Ishikawa (cell line): ENCODE measurements at regions not wholly inside any gene's neighbourhood (a gene's known extent, or its start where the extent isn't known, plus 50 kb on each side); places are given as distances from the start of the nearest gene placed in this dataset.

ENCODE experiments used
- CEBPB ChIP-seq: IDR thresholded peaks from 2 replicates; pipeline ENCODE4 v1.6.1; 2012
- CREB1 ChIP-seq: IDR thresholded peaks from 2 replicates; pipeline ENCODE4 v1.6.1; 2012; ENCODE audit warnings: low read depth
- EGR1 ChIP-seq: IDR thresholded peaks from 2 replicates; pipeline ENCODE4 v1.6.1; 2012
- EP300 ChIP-seq: IDR thresholded peaks from 2 replicates; pipeline ENCODE4 v1.6.1; 2012; ENCODE audit warnings: borderline replicate concordance
- FOXM1 ChIP-seq: IDR thresholded peaks from 2 replicates; pipeline ENCODE4 v1.6.1; 2012; ENCODE audit warnings: low read depth, borderline replicate concordance
- NFIC ChIP-seq: IDR thresholded peaks from 2 replicates; pipeline ENCODE4 v1.6.1; 2012
- RAD21 ChIP-seq: IDR thresholded peaks from 2 replicates; pipeline ENCODE4 v1.6.1; 2012; ENCODE audit warnings: low read depth
- TAF1 ChIP-seq: IDR thresholded peaks from 2 replicates; pipeline ENCODE4 v1.6.1; 2012; ENCODE audit warnings: low read depth, mild to moderate bottlenecking
- TCF12 ChIP-seq: IDR thresholded peaks from 2 replicates; pipeline ENCODE4 v1.6.1; 2012; ENCODE audit warnings: low read depth
- TEAD4 ChIP-seq: IDR thresholded peaks from 2 replicates; pipeline ENCODE4 v1.6.1; 2012
- YY1 ChIP-seq: IDR thresholded peaks from 2 replicates; pipeline ENCODE4 v1.6.1; 2012; ENCODE audit warnings: low read depth
- ZBTB7A ChIP-seq: IDR thresholded peaks from 2 replicates; pipeline ENCODE4 v1.6.1; 2012; ENCODE audit warnings: low read depth
- TF ChIP-seq, protein P1 (sequence below): IDR thresholded peaks from 2 replicates; pipeline ENCODE4 v1.6.1; 2012
- TF ChIP-seq, protein P2 (sequence below): IDR thresholded peaks from 2 replicates; pipeline ENCODE4 v1.6.1; 2012; ENCODE audit warnings: low read depth, mild to moderate bottlenecking
- TF ChIP-seq, protein P3 (sequence below): IDR thresholded peaks from 2 replicates; pipeline ENCODE4 v1.6.1; 2012

DNA sequence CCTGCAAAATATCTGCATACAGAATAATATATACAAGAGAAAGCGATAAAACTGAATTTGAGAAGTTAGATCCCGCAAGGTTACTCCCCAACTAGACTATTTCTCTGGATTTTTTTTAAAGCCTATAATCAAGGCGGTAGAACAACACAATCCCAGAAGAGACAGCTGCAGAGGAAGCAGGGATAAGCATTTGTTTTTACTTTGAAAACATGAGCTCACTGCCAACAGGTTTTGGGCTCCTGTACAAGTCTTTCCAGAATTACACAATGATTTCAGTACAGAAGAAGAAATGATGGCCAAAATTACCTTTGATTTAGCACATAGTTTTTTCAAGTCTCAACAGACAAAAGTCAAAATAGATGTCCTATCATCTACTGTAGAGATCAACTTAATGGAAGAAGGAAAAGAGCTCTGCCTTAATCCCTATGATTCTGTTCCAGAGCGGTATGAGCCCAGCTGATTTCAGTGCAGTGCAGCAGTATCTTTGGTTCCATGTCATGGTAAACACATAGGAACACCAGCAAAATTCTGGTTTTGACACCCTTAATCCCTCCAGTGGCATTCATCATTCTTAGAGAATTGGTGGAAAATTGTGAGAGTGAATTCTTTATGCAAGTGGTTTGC is 304.3 kb downstream of the HDGFL1 start:
- TF ChIP-seq EP300: no peak
- no peak for TF ChIP-seq FOXM1
- no peak for TF ChIP-seq CEBPB
- TF ChIP-seq TEAD4: no peak
- no peak for TF ChIP-seq EGR1
- TF ChIP-seq CREB1: no peak
- TF ChIP-seq, protein P1, sequence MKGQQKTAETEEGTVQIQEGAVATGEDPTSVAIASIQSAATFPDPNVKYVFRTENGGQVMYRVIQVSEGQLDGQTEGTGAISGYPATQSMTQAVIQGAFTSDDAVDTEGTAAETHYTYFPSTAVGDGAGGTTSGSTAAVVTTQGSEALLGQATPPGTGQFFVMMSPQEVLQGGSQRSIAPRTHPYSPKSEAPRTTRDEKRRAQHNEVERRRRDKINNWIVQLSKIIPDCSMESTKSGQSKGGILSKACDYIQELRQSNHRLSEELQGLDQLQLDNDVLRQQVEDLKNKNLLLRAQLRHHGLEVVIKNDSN: no peak
- no peak for TF ChIP-seq YY1
- no peak for TF ChIP-seq TCF12
- TF ChIP-seq, protein P2, sequence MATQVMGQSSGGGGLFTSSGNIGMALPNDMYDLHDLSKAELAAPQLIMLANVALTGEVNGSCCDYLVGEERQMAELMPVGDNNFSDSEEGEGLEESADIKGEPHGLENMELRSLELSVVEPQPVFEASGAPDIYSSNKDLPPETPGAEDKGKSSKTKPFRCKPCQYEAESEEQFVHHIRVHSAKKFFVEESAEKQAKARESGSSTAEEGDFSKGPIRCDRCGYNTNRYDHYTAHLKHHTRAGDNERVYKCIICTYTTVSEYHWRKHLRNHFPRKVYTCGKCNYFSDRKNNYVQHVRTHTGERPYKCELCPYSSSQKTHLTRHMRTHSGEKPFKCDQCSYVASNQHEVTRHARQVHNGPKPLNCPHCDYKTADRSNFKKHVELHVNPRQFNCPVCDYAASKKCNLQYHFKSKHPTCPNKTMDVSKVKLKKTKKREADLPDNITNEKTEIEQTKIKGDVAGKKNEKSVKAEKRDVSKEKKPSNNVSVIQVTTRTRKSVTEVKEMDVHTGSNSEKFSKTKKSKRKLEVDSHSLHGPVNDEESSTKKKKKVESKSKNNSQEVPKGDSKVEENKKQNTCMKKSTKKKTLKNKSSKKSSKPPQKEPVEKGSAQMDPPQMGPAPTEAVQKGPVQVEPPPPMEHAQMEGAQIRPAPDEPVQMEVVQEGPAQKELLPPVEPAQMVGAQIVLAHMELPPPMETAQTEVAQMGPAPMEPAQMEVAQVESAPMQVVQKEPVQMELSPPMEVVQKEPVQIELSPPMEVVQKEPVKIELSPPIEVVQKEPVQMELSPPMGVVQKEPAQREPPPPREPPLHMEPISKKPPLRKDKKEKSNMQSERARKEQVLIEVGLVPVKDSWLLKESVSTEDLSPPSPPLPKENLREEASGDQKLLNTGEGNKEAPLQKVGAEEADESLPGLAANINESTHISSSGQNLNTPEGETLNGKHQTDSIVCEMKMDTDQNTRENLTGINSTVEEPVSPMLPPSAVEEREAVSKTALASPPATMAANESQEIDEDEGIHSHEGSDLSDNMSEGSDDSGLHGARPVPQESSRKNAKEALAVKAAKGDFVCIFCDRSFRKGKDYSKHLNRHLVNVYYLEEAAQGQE: no peak
- TF ChIP-seq TAF1: no peak
- no peak for TF ChIP-seq ZBTB7A
- TF ChIP-seq RAD21: no peak
- TF ChIP-seq, protein P3, sequence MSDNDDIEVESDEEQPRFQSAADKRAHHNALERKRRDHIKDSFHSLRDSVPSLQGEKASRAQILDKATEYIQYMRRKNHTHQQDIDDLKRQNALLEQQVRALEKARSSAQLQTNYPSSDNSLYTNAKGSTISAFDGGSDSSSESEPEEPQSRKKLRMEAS: no peak
- TF ChIP-seq NFIC: no peak

DNA sequence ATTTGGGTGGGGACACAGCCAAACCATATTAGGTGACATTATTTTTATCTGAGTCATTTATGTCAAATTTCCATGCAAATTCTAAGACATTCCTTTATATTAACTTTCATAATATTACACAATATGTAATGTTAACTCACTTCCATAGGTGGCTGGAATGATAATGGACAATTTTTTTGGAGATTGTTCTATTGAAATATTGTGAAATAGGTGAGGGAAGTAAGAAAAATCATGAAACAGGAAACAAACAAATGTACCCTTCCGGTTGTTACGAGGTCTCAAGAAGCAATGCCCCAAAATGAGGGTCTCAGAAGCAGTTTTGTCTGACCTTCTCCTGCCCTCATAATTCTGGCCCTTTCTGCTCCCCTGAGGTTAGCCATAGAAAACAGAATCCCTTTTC is 306.5 kb downstream of the HDGFL1 start:
- TF ChIP-seq, protein P3: no peak
- no peak for TF ChIP-seq NFIC
- no peak for TF ChIP-seq EP300
- no peak for TF ChIP-seq TEAD4
- no peak for TF ChIP-seq EGR1
- no peak for TF ChIP-seq CREB1
- no peak for TF ChIP-seq ZBTB7A
- TF ChIP-seq, protein P2: no peak
- TF ChIP-seq FOXM1: no peak
- no peak for TF ChIP-seq CEBPB
- TF ChIP-seq YY1: no peak
- no peak for TF ChIP-seq TAF1
- no peak for TF ChIP-seq TCF12
- TF ChIP-seq RAD21: no peak
- TF ChIP-seq, protein P1: no peak

DNA sequence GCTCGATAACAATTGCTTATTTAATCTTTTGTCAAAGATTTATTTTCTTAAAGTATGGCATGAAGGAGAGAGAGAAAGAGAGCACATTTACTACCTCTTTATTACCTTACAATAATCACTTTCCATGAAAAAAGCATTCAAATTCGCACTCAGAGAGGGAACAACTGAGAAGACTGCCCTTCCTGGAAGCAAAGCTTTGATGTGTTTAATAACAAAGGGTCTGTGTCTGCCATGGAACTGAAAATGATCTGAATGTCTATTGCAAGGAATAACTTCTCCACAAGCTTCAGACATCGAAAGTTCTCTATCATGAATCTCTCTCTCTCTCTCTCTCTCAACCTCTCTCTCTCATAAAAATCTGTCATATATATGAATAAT is 308.9 kb downstream of the HDGFL1 start:
- no peak for TF ChIP-seq FOXM1
- TF ChIP-seq EP300: no peak
- TF ChIP-seq TAF1: no peak
- TF ChIP-seq CREB1: no peak
- TF ChIP-seq, protein P2: no peak
- TF ChIP-seq, protein P1: no peak
- no peak for TF ChIP-seq TEAD4
- no peak for TF ChIP-seq RAD21
- no peak for TF ChIP-seq ZBTB7A
- TF ChIP-seq, protein P3: no peak
- no peak for TF ChIP-seq EGR1
- TF ChIP-seq CEBPB: no peak
- TF ChIP-seq YY1: no peak

DNA sequence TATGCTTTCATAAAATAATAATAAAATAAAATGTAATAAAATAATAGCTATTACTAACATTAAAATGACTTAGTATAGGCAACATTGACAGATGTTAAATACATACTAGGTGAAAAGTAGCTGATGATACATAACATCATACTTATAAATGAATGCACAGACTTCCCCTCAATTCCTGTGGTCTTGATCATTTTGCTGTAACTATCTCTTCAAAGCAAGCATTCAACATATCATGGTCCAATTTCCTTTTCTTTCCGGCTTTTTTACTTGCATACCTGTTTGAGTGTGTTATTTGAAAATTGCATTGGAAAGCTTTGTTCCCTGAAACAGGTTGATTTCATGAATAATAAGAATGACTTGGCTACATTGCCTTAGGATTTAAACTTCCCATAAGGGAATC is 309.3 kb downstream of the HDGFL1 start:
- TF ChIP-seq TAF1 (no peak), RAD21 (no peak), FOXM1 (no peak), CEBPB (no peak), NFIC (no peak), TCF12 (no peak), EGR1 (no peak), EP300 (no peak), CREB1 (no peak)
- TF ChIP-seq, protein P1: no peak
- TF ChIP-seq, protein P3: no peak
